ENCODE measurements at regions not wholly inside any gene's neighbourhood (a gene's known extent, or its start where the extent isn't known, plus 50 kb on each side); places are given as distances from the start of the nearest gene placed in this dataset.

GRCh38 chr3:44184319-44184953 lies 57.2 kb upstream of the TOPAZ1 start:
- H3K27me3 ChIP-seq (ENCODE audit: insufficient read depth, low read depth, low read length) = no peaks in the 10 kb centered on the region
- no peak overlapping the region for H2AFZ ChIP-seq (ENCODE audit: low read depth, low read length)
- no peak overlapping the region for H3K4me3 ChIP-seq (ENCODE audit: low read length)
- TF ChIP-seq REST (IDR thresholded peaks at IDR 0.05; ENCODE audit: borderline replicate concordance) (no peak), TAF1 (IDR thresholded peaks at IDR 0.05; ENCODE audit: low read depth) (no peak)
- TF ChIP-seq, protein P1, sequence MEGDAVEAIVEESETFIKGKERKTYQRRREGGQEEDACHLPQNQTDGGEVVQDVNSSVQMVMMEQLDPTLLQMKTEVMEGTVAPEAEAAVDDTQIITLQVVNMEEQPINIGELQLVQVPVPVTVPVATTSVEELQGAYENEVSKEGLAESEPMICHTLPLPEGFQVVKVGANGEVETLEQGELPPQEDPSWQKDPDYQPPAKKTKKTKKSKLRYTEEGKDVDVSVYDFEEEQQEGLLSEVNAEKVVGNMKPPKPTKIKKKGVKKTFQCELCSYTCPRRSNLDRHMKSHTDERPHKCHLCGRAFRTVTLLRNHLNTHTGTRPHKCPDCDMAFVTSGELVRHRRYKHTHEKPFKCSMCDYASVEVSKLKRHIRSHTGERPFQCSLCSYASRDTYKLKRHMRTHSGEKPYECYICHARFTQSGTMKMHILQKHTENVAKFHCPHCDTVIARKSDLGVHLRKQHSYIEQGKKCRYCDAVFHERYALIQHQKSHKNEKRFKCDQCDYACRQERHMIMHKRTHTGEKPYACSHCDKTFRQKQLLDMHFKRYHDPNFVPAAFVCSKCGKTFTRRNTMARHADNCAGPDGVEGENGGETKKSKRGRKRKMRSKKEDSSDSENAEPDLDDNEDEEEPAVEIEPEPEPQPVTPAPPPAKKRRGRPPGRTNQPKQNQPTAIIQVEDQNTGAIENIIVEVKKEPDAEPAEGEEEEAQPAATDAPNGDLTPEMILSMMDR (IDR thresholded peaks at IDR 0.05; ENCODE audit: poor library complexity, severe bottlenecking) = no peak
- H3K36me3 ChIP-seq (ENCODE audit: insufficient read depth, low read length) = no peaks in the 10 kb centered on the region
- no peaks in the 10 kb centered on the region for H3K79me2 ChIP-seq (replicated peaks; ENCODE audit: insufficient read depth, low read length)
- H3K27ac ChIP-seq (ENCODE audit: low read length) = no peak overlapping the region
- H3K9ac ChIP-seq (ENCODE audit: low read length) = no peak overlapping the region
- no peaks in the 10 kb centered on the region for H4K20me1 ChIP-seq (ENCODE audit: insufficient read depth)
- H3K9me2 ChIP-seq (ENCODE audit: insufficient read depth, low read length) = no peaks in the 10 kb centered on the region
- no peaks in the 10 kb centered on the region for H3K9me3 ChIP-seq (ENCODE audit: low read length)
- H3F3A ChIP-seq (ENCODE audit: insufficient read depth, low read length, poor library complexity, severe bottlenecking) = no peaks in the 10 kb centered on the region
- no peak overlapping the region for H3K4me2 ChIP-seq (ENCODE audit: low read length)

- no peaks in the 10 kb centered on the region for H3K27me3 ChIP-seq (ENCODE audit: insufficient read depth, low read depth, low read length)
- H4K20me1 ChIP-seq (ENCODE audit: insufficient read depth) = no peaks in the 10 kb centered on the region
- H3K9ac ChIP-seq (ENCODE audit: low read length) = no peak overlapping the region
- no peaks in the 10 kb centered on the region for H3K79me2 ChIP-seq (replicated peaks; ENCODE audit: insufficient read depth, low read length)
- H3K9me3 ChIP-seq (ENCODE audit: low read length) = no peaks in the 10 kb centered on the region
- no peak overlapping the region for H3K4me2 ChIP-seq (ENCODE audit: low read length)
- H3K27ac ChIP-seq (ENCODE audit: low read length) = no peak overlapping the region
- no peak overlapping the region for H3K4me3 ChIP-seq (ENCODE audit: low read length)
- H3K9me2 ChIP-seq (ENCODE audit: insufficient read depth, low read length) = no peaks in the 10 kb centered on the region
- no peak overlapping the region for H2AFZ ChIP-seq (ENCODE audit: low read depth, low read length)
- TF ChIP-seq REST (IDR thresholded peaks at IDR 0.05; ENCODE audit: borderline replicate concordance) (no peak), TAF1 (IDR thresholded peaks at IDR 0.05; ENCODE audit: low read depth) (no peak), MXI1 (conservative IDR thresholded peaks at IDR 0.05; ENCODE audit: poor library complexity, severe bottlenecking) (no peak), RAD21 (conservative IDR thresholded peaks at IDR 0.05) (no peak), SMC3 (conservative IDR thresholded peaks at IDR 0.05; ENCODE audit: poor library complexity) (no peak), POLR2AphosphoS5 (IDR thresholded peaks at IDR 0.05) (no peak), EZH2 (IDR thresholded peaks at IDR 0.05; ENCODE audit: borderline replicate concordance, insufficient read depth, low read length, poor library complexity, severe bottlenecking) (no peak), EP300 (conservative IDR thresholded peaks at IDR 0.05; ENCODE audit: poor library complexity, severe bottlenecking) (no peak)
- TF ChIP-seq, protein P1 (IDR thresholded peaks at IDR 0.05; ENCODE audit: poor library complexity, severe bottlenecking) = no peak
- H3F3A ChIP-seq (ENCODE audit: insufficient read depth, low read length, poor library complexity, severe bottlenecking) = no peaks in the 10 kb centered on the region
- no peaks in the 10 kb centered on the region for H3K36me3 ChIP-seq (ENCODE audit: insufficient read depth, low read length)
Measured at GRCh38 chr3:44185396-44185915, 56.2 kb upstream of the TOPAZ1 start.

Measured in neural cell (in vitro differentiated cells).